Kidney epithelial cell (primary cell): ENCODE measurements at regions not wholly inside any gene's neighbourhood (a gene's known extent, or its start where the extent isn't known, plus 50 kb on each side); places are given as distances from the start of the nearest gene placed in this dataset.

Experiments used
- DNase-seq: peaks from one replicate; pipeline ENCODE4 v3.0.0-alpha.2; 2010; ENCODE audit warnings: low read depth
- H3K27me3 ChIP-seq: 2 replicates; pipeline ENCODE4 v1.6.0; 2011; ENCODE audit warnings: low read length; ENCODE audit not compliant: control insufficient read depth, insufficient read depth
- H3K36me3 ChIP-seq: 2 replicates; pipeline ENCODE4 v1.5.1; 2011; ENCODE audit warnings: low read length; ENCODE audit not compliant: control insufficient read depth, insufficient read depth
- H3K4me3 ChIP-seq: 2 replicates; pipeline ENCODE4 v1.5.1; 2011; ENCODE audit warnings: low read depth, mild to moderate bottlenecking, control low read depth, low read length
- CTCF ChIP-seq: IDR thresholded peaks from 2 replicates; pipeline ENCODE4 v1.5.1; 2011; ENCODE audit warnings: mild to moderate bottlenecking, moderate library complexity, low read length, control low read depth, inconsistent platforms; ENCODE audit not compliant: insufficient read depth, poor library complexity, severe bottlenecking

- Histone ChIP-seq H3K36me3 (no peaks in the 10 kb centered on the region), H3K4me3 (no peak overlapping the region), H3K27me3 (no peaks in the 10 kb centered on the region)
- no peak for DNase-seq
- no peak for TF ChIP-seq CTCF
Observed at GRCh38 chr4:111464251-111465045, 680.8 kb upstream of the FAM241A start.

- no peak for DNase-seq
- Histone ChIP-seq H3K36me3 (no peaks in the 10 kb centered on the region), H3K4me3 (no peak overlapping the region), H3K27me3 (no peaks in the 10 kb centered on the region)
- TF ChIP-seq CTCF = no peak
Observed at GRCh38 chr4:111466811-111467604, 678.2 kb upstream of the FAM241A start.

- no peaks in the 10 kb centered on the region for H3K27me3 ChIP-seq
- H3K36me3 ChIP-seq = no peaks in the 10 kb centered on the region
- peak; percentile 75 for TF ChIP-seq CTCF
- no peak for DNase-seq
- H3K4me3 ChIP-seq = no peak overlapping the region
Observed at GRCh38 chr4:111475001-111475400, 670.3 kb upstream of the FAM241A start.

- Histone ChIP-seq H3K4me3 (no peak overlapping the region), H3K36me3 (no peaks in the 10 kb centered on the region), H3K27me3 (no peaks in the 10 kb centered on the region)
- DNase-seq = no peak
- no peak for TF ChIP-seq CTCF
Observed at GRCh38 chr4:111475666-111476065, 669.6 kb upstream of the FAM241A start.

- no peak for TF ChIP-seq CTCF
- H3K4me3 ChIP-seq = no peak overlapping the region
- H3K27me3 ChIP-seq = no peaks in the 10 kb centered on the region
- no peak for DNase-seq
- no peaks in the 10 kb centered on the region for H3K36me3 ChIP-seq
Observed at GRCh38 chr4:111480510-111480909, 664.7 kb upstream of the FAM241A start.
